CD8-positive, alpha-beta memory T cell (primary cell): ENCODE measurements at regions not wholly inside any gene's neighbourhood (a gene's known extent, or its start where the extent isn't known, plus 50 kb on each side); places are given as distances from the start of the nearest gene placed in this dataset.
"Not testable (repeated sequence)": the region's sequence is repeated elsewhere in the genome, so short reads cannot be mapped to it uniquely, and the experiment has no call there.

Experiments used
- CTCF ChIA-PET: fragments of 350-600 bp; sonication (Branson Sonifier 250); formaldehyde crosslinking; loops from one replicate; lab custom pipeline; 2021; ENCODE audit warnings: antibody characterized with exemption; lab: Charles Lee
- POLR2A ChIA-PET: fragments of 350-600 bp; sonication (Branson Sonifier 250); formaldehyde crosslinking; loops from one replicate; lab custom pipeline; 2021; ENCODE audit warnings: antibody characterized with exemption; lab: Charles Lee
- DNase-seq, 5 donors: peaks; one replicate each; pipeline versions ENCODE4 v3.0.0 to v3.0.0-alpha.2; 2020 to 2022; ENCODE audit warnings: mixed read lengths in 1 of 5
- H3K27ac ChIP-seq: one replicate; pipeline ENCODE4 v1.7.0; 2013; ENCODE audit warnings: low read depth, mild to moderate bottlenecking, low read length, moderate library complexity
- H3K27me3 ChIP-seq: 2 replicates; pipeline ENCODE4 v1.7.0; 2013; ENCODE audit warnings: low read length, mild to moderate bottlenecking; ENCODE audit not compliant: insufficient read depth, poor library complexity, severe bottlenecking
- H3K36me3 ChIP-seq: 2 replicates; pipeline ENCODE4 v1.7.0; 2013; ENCODE audit warnings: mild to moderate bottlenecking, low read length, moderate library complexity; ENCODE audit not compliant: insufficient read depth
- H3K4me1 ChIP-seq: 2 replicates; pipeline ENCODE4 v1.7.0; 2013; ENCODE audit warnings: mild to moderate bottlenecking, low read length, moderate library complexity; ENCODE audit not compliant: insufficient read depth
- H3K4me3 ChIP-seq: 2 replicates; pipeline ENCODE4 v1.7.0; 2013; ENCODE audit warnings: mild to moderate bottlenecking, low read length
- H3K9me3 ChIP-seq: 2 replicates; pipeline ENCODE4 v1.7.0; 2013; ENCODE audit warnings: mild to moderate bottlenecking, low read length
- H3K27ac Mint-ChIP-seq, 8 donors: one replicate each; pipeline ENCODE4 v1.8.0; 2020 to 2021; ENCODE audit warnings: mixed read lengths in 8 of 8, mild to moderate bottlenecking in 6 of 8, inconsistent platforms in 3 of 8, moderate library complexity in 3 of 8
- H3K27me3 Mint-ChIP-seq, 2 donors: one replicate each; pipeline ENCODE4 v1.8.0; 2020 to 2021; ENCODE audit warnings: mixed read lengths in 2 of 2, mild to moderate bottlenecking in 1 of 2, moderate library complexity in 1 of 2
- H3K36me3 Mint-ChIP-seq, 3 donors: one replicate each; pipeline ENCODE4 v1.8.0; 2020 to 2021; ENCODE audit warnings: mixed read lengths in 3 of 3, inconsistent platforms in 1 of 3, mild to moderate bottlenecking in 1 of 3
- H3K4me1 Mint-ChIP-seq, 3 donors: one replicate each; pipeline ENCODE4 v1.8.0; 2020 to 2021; ENCODE audit warnings: mixed read lengths in 3 of 3, inconsistent platforms in 1 of 3, mild to moderate bottlenecking in 1 of 3
- H3K4me3 Mint-ChIP-seq, 7 donors: one replicate each; pipeline ENCODE4 v1.8.0; 2020 to 2021; ENCODE audit warnings: mixed read lengths in 7 of 7, mild to moderate bottlenecking in 6 of 7, moderate library complexity in 4 of 7, inconsistent platforms in 2 of 7
- H3K9me3 Mint-ChIP-seq, 5 donors: one replicate each; pipeline ENCODE4 v1.8.0; 2020 to 2022; ENCODE audit warnings: mixed read lengths in 5 of 5, mild to moderate bottlenecking in 3 of 5, moderate library complexity in 2 of 5, inconsistent platforms in 1 of 5

GRCh38 chr14:42499137-42499536, 892.5 kb downstream of the LRFN5 start:
- Mint-ChIP-seq H3K4me1 (no peaks in the 10 kb centered on the region), H3K9me3 (peaks cover 0 to 6% (median 1%) of the 10 kb centered on the region in 5 donors), H3K27ac (no peak overlapping the region), H3K36me3 (no peaks in the 10 kb centered on the region), H3K27me3 (no peaks in the 10 kb centered on the region), H3K4me3 (no peak overlapping the region)
- no peak for DNase-seq
- Histone ChIP-seq H3K27me3 (no peaks in the 10 kb centered on the region), H3K4me3 (no peak overlapping the region), H3K9me3 (no peaks in the 10 kb centered on the region), H3K4me1 (no peaks in the 10 kb centered on the region), H3K36me3 (no peaks in the 10 kb centered on the region), H3K27ac (no peak overlapping the region)
- CTCF ChIA-PET = no interaction called here
- POLR2A ChIA-PET = no interaction called here

DNA sequence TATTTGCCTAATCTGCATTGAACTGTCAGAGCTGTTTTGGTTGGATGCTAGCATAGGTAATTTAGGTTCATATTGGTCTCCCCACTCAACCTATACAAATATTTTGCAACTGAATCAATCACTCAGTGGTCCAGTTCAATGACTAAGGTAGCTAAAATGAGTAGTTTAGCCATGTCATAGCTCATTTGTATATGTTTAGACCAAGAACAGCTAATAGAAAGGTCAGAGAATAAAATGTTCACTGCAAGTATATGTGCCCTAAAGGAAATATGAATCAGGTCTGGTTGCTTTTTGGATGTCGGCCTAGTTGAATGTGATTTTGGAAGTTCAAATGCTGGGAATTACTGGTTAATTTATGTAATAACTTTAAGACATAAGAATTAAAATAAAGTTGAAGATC, 883.9 kb downstream of the LRFN5 start:
- no peak overlapping the region for H3K27ac ChIP-seq
- H3K36me3 Mint-ChIP-seq = no peaks in the 10 kb centered on the region
- no peak overlapping the region for H3K4me3 ChIP-seq
- H3K4me3 Mint-ChIP-seq = no peak overlapping the region
- H3K36me3 ChIP-seq = no peaks in the 10 kb centered on the region
- no peak for DNase-seq
- H3K27me3 Mint-ChIP-seq = no peaks in the 10 kb centered on the region
- CTCF ChIA-PET = no interaction called here
- H3K27me3 ChIP-seq = no peaks in the 10 kb centered on the region
- H3K4me1 Mint-ChIP-seq = no peaks in the 10 kb centered on the region
- no peaks in the 10 kb centered on the region for H3K4me1 ChIP-seq
- POLR2A ChIA-PET = no interaction called here
- H3K27ac Mint-ChIP-seq = no peak overlapping the region
- H3K9me3 Mint-ChIP-seq = peaks cover 0 to 19% (median 3%) of the 10 kb centered on the region in 5 donors
- no peaks in the 10 kb centered on the region for H3K9me3 ChIP-seq

- Histone ChIP-seq H3K4me3 (no peak overlapping the region), H3K27ac (no peak overlapping the region), H3K9me3 (no peaks in the 10 kb centered on the region), H3K27me3 (no peaks in the 10 kb centered on the region), H3K4me1 (no peaks in the 10 kb centered on the region), H3K36me3 (no peaks in the 10 kb centered on the region)
- Mint-ChIP-seq H3K27ac (no peak overlapping the region), H3K4me1 (no peaks in the 10 kb centered on the region), H3K36me3 (no peaks in the 10 kb centered on the region), H3K4me3 (no peak overlapping the region), H3K27me3 (no peaks in the 10 kb centered on the region), H3K9me3 (peaks cover under 1 to 19% (median 3%) of the 10 kb centered on the region in 5 donors)
- ChIA-PET POLR2A (no interaction called here), CTCF (no interaction called here)
- DNase-seq = no peak
Observed at GRCh38 chr14:42488965-42489364, 882.3 kb downstream of the LRFN5 start.

DNA sequence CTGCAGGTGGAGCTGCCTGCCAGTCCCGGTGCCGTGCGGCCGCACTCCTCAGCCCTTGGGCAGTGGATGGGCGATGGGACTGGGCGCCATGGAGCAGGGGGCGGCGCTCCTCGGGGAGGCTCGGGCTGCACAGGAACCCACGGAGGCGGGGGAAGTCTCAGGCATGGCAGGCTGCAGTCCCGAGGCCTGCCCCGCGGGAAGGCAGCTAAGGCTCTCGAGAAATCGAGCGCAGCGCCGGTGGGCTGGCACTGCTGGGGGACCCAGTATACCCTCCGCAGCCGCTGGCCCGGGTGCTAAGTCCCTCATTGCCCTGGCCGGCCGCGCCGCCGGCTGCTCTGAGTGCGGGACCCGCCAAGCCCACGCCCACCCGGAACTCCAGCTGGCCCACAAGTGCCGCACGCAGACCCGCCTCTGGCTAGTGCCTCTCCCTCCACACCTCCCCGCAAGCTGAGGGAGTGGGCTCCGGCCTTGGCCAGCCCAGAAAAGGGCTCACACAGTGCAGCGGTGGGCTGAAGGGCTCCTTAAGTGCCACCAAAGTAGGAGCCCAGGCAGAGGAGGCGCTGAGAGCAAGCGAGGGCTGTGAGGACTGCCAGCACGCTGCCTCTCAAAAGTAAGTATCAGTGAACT, 875.8 kb downstream of the LRFN5 start:
- H3K36me3 Mint-ChIP-seq, H3K27ac Mint-ChIP-seq, DNase-seq, H3K27ac ChIP-seq, H3K27me3 ChIP-seq, H3K9me3 ChIP-seq, H3K4me1 Mint-ChIP-seq, H3K36me3 ChIP-seq, CTCF ChIA-PET, POLR2A ChIA-PET, H3K4me3 ChIP-seq, H3K4me3 Mint-ChIP-seq, H3K27me3 Mint-ChIP-seq, H3K4me1 ChIP-seq: not testable (repeated sequence)
- peaks cover 0 to 15% (median 5%) of the 10 kb centered on the region in 5 donors for H3K9me3 Mint-ChIP-seq

GRCh38 chr14:42481714-42482113, 875.0 kb downstream of the LRFN5 start:
- H3K9me3 ChIP-seq, H3K36me3 Mint-ChIP-seq, H3K4me3 ChIP-seq, H3K4me3 Mint-ChIP-seq, H3K4me1 Mint-ChIP-seq, POLR2A ChIA-PET, H3K9me3 Mint-ChIP-seq, H3K27ac ChIP-seq, H3K27me3 Mint-ChIP-seq, DNase-seq, H3K27ac Mint-ChIP-seq, CTCF ChIA-PET, H3K4me1 ChIP-seq, H3K36me3 ChIP-seq, H3K27me3 ChIP-seq: not testable (repeated sequence)

DNA sequence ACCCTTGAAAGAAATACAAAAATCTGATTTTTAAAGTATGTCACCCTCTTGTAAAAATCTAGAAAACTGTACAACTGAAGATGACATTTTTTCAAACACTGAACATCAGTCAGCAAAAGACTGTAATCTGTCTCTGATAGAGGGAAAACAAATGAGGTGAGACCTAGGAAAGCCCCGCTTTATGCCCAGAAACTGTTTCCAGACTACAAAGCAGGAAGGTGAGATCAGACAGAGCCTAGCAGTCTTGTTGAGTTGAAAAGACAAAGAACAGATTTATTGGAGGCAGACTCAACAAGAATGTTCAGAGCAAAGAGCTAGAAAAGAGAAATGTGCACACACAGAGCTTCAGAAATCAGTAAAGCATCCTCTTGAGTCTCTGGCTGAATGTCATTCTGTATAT, 873.6 kb downstream of the LRFN5 start:
- no peak for DNase-seq
- Mint-ChIP-seq H3K4me3 (no peak overlapping the region), H3K36me3 (no peaks in the 10 kb centered on the region), H3K27me3 (no peaks in the 10 kb centered on the region), H3K9me3 (peaks cover 0 to 9% (median 4%) of the 10 kb centered on the region in 5 donors), H3K4me1 (no peaks in the 10 kb centered on the region), H3K27ac (no peak overlapping the region)
- POLR2A ChIA-PET = no interaction called here
- Histone ChIP-seq H3K4me3 (no peak overlapping the region), H3K27me3 (no peaks in the 10 kb centered on the region), H3K27ac (no peak overlapping the region), H3K9me3 (no peaks in the 10 kb centered on the region), H3K4me1 (no peaks in the 10 kb centered on the region), H3K36me3 (no peaks in the 10 kb centered on the region)
- CTCF ChIA-PET = no interaction called here

GRCh38 chr14:42475289-42475688, 868.6 kb downstream of the LRFN5 start:
- H3K27ac ChIP-seq = no peak overlapping the region
- no peak overlapping the region for H3K4me3 ChIP-seq
- Mint-ChIP-seq H3K9me3 (peaks cover 0 to 13% (median 5%) of the 10 kb centered on the region in 5 donors), H3K36me3 (no peaks in the 10 kb centered on the region), H3K4me3 (no peak overlapping the region), H3K27ac (no peak overlapping the region), H3K27me3 (no peaks in the 10 kb centered on the region), H3K4me1 (no peaks in the 10 kb centered on the region)
- H3K36me3 ChIP-seq = no peaks in the 10 kb centered on the region
- DNase-seq = no peak
- ChIA-PET POLR2A (no interaction called here), CTCF (no interaction called here)
- H3K27me3 ChIP-seq = no peaks in the 10 kb centered on the region
- H3K4me1 ChIP-seq = no peaks in the 10 kb centered on the region
- H3K9me3 ChIP-seq = no peaks in the 10 kb centered on the region

GRCh38 chr14:42470427-42470719, 863.7 kb downstream of the LRFN5 start:
- POLR2A ChIA-PET = no interaction called here
- Histone ChIP-seq H3K27ac (no peak overlapping the region), H3K36me3 (no peaks in the 10 kb centered on the region), H3K4me1 (no peaks in the 10 kb centered on the region), H3K27me3 (no peaks in the 10 kb centered on the region), H3K9me3 (no peaks in the 10 kb centered on the region), H3K4me3 (no peak overlapping the region)
- Mint-ChIP-seq H3K4me1 (no peaks in the 10 kb centered on the region), H3K9me3 (peaks cover 0 to 19% (median 16%) of the 10 kb centered on the region in 5 donors), H3K4me3 (no peak overlapping the region), H3K27ac (no peak overlapping the region), H3K27me3 (no peaks in the 10 kb centered on the region), H3K36me3 (no peaks in the 10 kb centered on the region)
- CTCF ChIA-PET = no interaction called here
- no peak for DNase-seq
